Testis (tissue), 2 donors: ENCODE measurements at regions not wholly inside any gene's neighbourhood (a gene's known extent, or its start where the extent isn't known, plus 50 kb on each side); places are given as distances from the start of the nearest gene placed in this dataset.
A peak's percentile ranks its signal among the peaks of the same experiment; 100 is the strongest.

Source experiments
- DNase-seq: peaks from one replicate; pipeline ENCODE4 v3.0.0-alpha.2; 2019
- H3K27ac ChIP-seq, 2 donors: fragments of 200-600 bp; sonication (generic); one replicate each; pipeline ENCODE4 v1.5.1; 2019
- H3K27me3 ChIP-seq: fragments of 200-600 bp; sonication (generic); one replicate; pipeline ENCODE4 v1.5.1; 2019
- H3K36me3 ChIP-seq: fragments of 200-600 bp; sonication (generic); one replicate; pipeline ENCODE4 v1.5.1; 2017; ENCODE audit warnings: low read depth; ENCODE audit errors: missing control alignments
- H3K4me1 ChIP-seq: fragments of 200-600 bp; sonication (generic); one replicate; pipeline ENCODE4 v1.5.1; 2019
- H3K4me3 ChIP-seq, 2 donors: fragments of 200-600 bp; sonication (generic); one replicate each; pipeline ENCODE4 v1.5.1; 2017 to 2019
- H3K9me3 ChIP-seq: fragments of 200-600 bp; sonication (generic); one replicate; pipeline ENCODE4 v1.5.1; 2017
- POLR2A ChIP-seq: fragments of 450-650 bp; IDR thresholded peaks from one replicate; pipeline ENCODE4 v1.6.1; 2017; ENCODE audit warnings: antibody characterized with exemption, mild to moderate bottlenecking, moderate library complexity
- WGBS, 2 donors: methylation state at CpG; one replicate each; pipeline ENCODE4 v1.1.5; 2018; 5-methylcytosine and 5-hydroxymethylcytosine counted together
- intact Hi-C: fragments of 100-400 bp; cut with DNase I; formaldehyde crosslinking; loops from one replicate; pipeline ENCODE4 v1.15.1; 2023; ENCODE audit warnings: low total_unique reads
- TF ChIP-seq, protein P1 (sequence below), 3 experiments: fragments of 450-650 bp in 2 of 3; fragments of 200-600 bp in 1 of 3; sonication (generic) in 1 of 3; IDR thresholded peaks; one replicate each; pipeline ENCODE4 v1.5.1; 2016 to 2019; ENCODE audit warnings: antibody characterized with exemption in 3 of 3, mild to moderate bottlenecking in 2 of 3, moderate library complexity in 1 of 3

DNA sequence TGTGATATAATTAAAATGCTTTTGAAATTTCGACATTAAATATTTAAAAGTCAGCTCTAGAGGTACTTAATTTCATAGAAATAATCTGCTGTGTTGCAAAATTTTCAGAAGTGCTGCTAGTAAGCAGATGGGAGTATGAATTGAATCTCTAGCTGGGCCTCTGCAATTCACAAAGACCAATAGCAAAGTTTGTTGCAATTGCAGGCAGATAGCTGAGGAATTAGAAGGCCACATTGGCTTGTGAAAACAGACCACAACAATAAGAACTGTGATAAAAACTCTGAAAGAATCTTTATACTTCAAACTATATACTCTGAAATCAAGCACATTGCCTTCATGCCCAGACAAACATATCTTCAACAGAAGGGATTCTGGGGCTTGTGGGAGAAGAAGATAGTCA lies 636.3 kb upstream of the SOX9 start:
- intact Hi-C loops: no loop called here
- Histone ChIP-seq H3K9me3 (no peaks in the 10 kb centered on the region), H3K4me3 (no peak overlapping the region), H3K36me3 (no peaks in the 10 kb centered on the region), H3K27ac (peak overlapping the region; percentile 39 to 60), H3K27me3 (no peaks in the 10 kb centered on the region), H3K4me1 (peaks cover 6% of the 10 kb centered on the region)
- no peak for TF ChIP-seq POLR2A
- TF ChIP-seq, protein P1, sequence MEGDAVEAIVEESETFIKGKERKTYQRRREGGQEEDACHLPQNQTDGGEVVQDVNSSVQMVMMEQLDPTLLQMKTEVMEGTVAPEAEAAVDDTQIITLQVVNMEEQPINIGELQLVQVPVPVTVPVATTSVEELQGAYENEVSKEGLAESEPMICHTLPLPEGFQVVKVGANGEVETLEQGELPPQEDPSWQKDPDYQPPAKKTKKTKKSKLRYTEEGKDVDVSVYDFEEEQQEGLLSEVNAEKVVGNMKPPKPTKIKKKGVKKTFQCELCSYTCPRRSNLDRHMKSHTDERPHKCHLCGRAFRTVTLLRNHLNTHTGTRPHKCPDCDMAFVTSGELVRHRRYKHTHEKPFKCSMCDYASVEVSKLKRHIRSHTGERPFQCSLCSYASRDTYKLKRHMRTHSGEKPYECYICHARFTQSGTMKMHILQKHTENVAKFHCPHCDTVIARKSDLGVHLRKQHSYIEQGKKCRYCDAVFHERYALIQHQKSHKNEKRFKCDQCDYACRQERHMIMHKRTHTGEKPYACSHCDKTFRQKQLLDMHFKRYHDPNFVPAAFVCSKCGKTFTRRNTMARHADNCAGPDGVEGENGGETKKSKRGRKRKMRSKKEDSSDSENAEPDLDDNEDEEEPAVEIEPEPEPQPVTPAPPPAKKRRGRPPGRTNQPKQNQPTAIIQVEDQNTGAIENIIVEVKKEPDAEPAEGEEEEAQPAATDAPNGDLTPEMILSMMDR (IDR thresholded peaks at IDR 0.05): no peak
- WGBS, 2 donors: 50 to 55% methylated on average over 1 of the region's 1 CpG
- DNase-seq: peak; percentile 48

DNA sequence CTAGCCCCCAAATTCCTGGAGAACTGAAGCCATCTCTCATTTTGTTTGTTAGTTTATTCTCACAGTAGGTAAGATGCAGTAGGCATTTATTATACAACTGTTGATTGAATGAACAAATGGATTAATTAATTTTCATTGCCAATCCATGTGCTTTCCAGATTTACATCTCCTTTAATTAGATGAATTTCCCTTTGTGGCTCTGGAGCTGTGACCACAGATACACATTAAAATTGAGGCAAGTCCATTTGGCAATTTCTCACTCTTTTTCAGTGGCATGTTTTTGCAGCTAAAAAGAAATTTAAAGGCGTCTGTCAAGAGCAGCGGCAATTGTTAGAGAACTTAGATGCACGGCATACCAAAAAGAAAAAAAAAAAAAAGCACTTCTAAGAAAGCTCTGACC lies 635.4 kb upstream of the SOX9 start:
- no peaks in the 10 kb centered on the region for H3K36me3 ChIP-seq
- intact Hi-C loops: no loop called here
- no peak overlapping the region for H3K4me3 ChIP-seq
- peak overlapping the region; percentile 33 to 60 for H3K27ac ChIP-seq
- peaks cover 6% of the 10 kb centered on the region for H3K4me1 ChIP-seq
- TF ChIP-seq, protein P1 (IDR thresholded peaks at IDR 0.05): no peak
- TF ChIP-seq POLR2A: no peak
- WGBS, 2 donors: 66 to 74% methylated on average over 3 of the region's 3 CpGs
- no peaks in the 10 kb centered on the region for H3K9me3 ChIP-seq
- no peaks in the 10 kb centered on the region for H3K27me3 ChIP-seq
- no peak for DNase-seq

DNA sequence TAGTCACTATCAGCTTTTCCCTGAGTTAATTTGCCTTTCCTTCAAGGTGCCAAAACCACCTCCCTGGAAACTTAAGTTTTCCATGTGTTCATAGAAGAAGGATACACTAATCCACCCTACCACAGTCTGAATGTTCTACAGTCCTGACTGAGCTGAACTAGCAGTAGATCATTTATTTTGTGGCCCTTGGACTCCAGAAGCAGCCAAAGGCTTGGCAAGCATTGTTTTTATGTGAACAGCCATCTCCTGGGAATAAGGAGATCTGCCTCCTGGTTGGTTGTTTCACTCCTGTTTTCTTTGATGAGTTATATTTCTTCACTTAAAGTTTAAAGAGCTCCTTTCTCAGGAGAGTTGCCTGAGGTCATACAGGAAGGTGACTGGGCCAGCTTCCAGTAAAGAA lies 634.6 kb upstream of the SOX9 start:
- Histone ChIP-seq H3K4me3 (no peak overlapping the region), H3K4me1 (peaks cover 6% of the 10 kb centered on the region), H3K9me3 (no peaks in the 10 kb centered on the region), H3K27ac (peak overlapping the region; percentile 57 to 60), H3K27me3 (no peaks in the 10 kb centered on the region), H3K36me3 (no peaks in the 10 kb centered on the region)
- no peak for TF ChIP-seq POLR2A
- TF ChIP-seq, protein P1 (IDR thresholded peaks at IDR 0.05): no peak
- intact Hi-C loops: no loop called here
- no peak for DNase-seq

DNA sequence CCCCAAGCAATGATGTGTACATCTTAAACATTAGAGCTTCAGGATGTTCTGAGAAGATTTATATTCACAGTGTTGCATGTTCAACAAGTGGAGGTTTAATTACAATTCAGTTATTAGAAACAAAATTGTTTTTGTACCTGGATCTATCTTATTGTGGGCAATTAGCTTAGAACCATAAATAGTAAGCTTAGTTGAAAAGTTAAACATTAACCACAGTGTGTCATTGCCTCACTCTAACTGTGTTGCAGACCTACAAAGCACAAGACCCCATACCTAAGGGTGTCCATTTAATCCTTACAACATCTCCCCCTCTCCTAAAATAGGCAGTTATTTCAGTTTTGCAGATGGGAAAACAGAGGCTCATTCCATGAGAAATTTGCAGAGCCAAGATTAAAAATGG lies 632.0 kb upstream of the SOX9 start:
- H3K4me3 ChIP-seq: no peak overlapping the region
- H3K4me1 ChIP-seq: peaks cover 6% of the 10 kb centered on the region
- no peaks in the 10 kb centered on the region for H3K9me3 ChIP-seq
- no peaks in the 10 kb centered on the region for H3K27me3 ChIP-seq
- no peak for DNase-seq
- H3K36me3 ChIP-seq: no peaks in the 10 kb centered on the region
- intact Hi-C loops: no loop called here
- TF ChIP-seq, protein P1 (IDR thresholded peaks at IDR 0.05): no peak
- no peak for TF ChIP-seq POLR2A
- no peak overlapping the region for H3K27ac ChIP-seq

DNA sequence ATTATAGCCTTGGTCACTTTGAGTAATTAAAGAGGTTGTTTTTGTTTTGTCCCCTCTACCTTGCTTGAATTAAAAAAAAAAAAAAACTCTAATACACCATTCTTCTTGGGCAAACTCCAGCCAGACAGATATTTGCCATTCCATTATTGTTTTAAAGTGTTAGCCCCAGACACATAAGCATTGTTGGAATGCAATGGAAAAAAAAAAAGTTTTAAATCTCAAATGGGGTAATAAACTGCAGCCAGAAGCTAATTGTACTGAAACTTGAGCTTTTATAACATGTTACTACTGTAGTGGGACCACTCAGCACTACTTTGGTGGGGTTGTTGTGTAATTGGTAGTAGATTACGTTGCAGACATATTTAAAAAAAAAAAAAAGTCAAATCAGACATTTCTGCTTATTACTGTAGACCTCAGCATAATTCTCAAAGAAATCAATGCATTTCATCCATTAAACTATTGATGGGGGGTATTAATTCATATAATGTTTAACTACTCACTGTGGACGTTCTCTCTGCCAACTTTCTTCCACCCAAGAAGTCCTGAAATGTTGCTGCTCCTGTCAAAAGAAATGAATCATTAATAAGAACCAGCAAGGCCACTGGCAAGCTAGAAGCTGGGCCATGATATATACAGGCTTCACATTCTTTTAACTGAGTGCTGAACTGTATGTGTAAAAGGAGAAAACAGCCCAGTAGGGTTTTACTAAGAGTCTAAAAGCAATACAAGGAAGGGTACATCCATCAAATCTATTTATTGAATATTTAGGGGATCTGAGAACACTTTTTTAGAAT lies 626.6 kb upstream of the SOX9 start:
- Histone ChIP-seq H3K36me3 (no peaks in the 10 kb centered on the region), H3K4me1 (no peaks in the 10 kb centered on the region), H3K9me3 (no peaks in the 10 kb centered on the region), H3K27ac (no peak overlapping the region), H3K4me3 (no peak overlapping the region), H3K27me3 (no peaks in the 10 kb centered on the region)
- TF ChIP-seq POLR2A: no peak
- TF ChIP-seq, protein P1 (IDR thresholded peaks at IDR 0.05): no peak
- 40 to 52% methylated on average over 2 of the region's 2 CpGs for WGBS, 2 donors
- no peak for DNase-seq
- intact Hi-C loops: no loop called here
